IPS-NIHi11 (cell line): ENCODE measurements at regions not wholly inside any gene's neighbourhood (a gene's known extent, or its start where the extent isn't known, plus 50 kb on each side); places are given as distances from the start of the nearest gene placed in this dataset.
"Not testable (repeated sequence)": the region's sequence is repeated elsewhere in the genome, so short reads cannot be mapped to it uniquely, and the experiment has no call there.

Source experiments
- DNase-seq: peaks from one replicate; pipeline ENCODE4 v3.0.0; 2012; ENCODE audit warnings: mixed read lengths, low spot score

DNA sequence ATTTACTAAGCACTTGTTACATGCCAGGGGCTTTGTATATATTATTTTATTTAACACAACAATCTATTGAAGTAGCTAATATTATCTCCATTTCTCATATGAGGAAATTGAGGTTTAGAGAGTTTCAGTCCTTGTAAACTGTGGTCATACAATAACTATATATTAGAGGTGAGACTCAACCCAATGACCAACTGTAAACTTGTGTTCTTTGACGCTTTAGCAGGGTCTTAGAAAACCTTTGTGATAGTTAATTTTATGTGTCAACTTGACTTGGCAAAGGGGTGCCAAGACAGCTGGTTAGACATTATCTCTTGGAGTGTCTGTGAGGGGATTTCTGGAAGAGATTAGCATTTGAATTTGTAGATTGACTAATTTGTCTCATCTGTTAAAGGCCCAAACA is 252.4 kb upstream of the B3GALT2 start:
- DNase-seq = no peak

DNA sequence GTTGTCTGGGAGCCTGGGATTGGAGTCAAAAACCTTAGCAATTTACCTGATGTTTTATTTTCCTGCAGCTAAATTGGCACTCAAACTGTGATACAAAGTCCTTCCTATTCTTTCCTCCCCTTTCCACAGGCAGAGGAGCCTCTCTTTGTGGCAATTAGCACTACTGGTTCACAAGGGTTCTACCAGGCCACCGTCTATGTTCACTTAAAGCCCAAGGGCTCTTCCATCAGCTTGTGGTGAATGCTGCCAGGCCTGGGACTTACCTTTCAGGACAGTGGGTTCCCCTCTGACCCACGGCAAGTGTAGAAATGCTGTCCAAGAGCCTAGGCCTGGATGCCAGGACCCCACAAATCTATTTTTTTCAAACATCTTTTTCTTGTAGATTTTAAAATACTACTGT is 251.9 kb upstream of the B3GALT2 start:
- no peak for DNase-seq

DNA sequence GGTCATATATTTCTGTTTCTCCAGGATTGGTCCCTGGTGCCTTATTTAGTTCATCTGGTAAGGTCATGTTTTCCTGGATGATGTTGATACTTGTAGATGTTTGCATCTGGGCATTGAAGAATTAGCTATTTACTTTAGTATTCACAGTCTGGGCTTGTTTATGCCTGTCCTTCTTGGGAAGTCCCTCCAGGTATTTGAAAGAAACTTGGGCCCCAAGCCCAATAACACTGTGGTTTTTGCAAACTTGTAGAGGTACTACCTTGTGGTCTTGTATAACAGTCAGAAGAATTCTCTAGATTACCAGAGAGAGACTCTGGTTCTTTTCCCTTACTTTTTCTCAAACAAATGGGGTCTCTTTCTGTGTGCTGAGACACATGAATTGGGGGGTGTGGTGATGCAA is 251.4 kb upstream of the B3GALT2 start:
- DNase-seq = no peak

DNA sequence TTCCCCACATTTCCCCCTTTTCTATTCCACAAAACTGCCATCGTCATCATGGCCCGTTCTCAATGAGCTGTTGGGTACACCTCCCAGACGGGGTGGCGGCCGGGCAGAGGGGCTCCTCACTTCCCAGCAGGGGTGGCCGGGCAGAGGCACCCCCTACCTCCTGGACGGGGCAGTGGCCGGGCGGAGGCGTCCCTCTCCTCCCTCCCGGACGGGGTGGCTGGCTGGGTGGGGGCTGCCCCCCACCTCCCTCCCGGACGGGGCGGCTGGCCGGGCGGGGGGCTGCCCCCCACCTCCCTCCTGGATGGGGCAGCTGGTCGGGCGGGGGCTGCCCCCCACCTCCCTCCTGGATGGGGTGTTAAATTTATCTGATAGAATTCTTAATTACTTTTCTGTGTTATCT is 250.9 kb upstream of the B3GALT2 start:
- not testable (repeated sequence) for DNase-seq

DNA sequence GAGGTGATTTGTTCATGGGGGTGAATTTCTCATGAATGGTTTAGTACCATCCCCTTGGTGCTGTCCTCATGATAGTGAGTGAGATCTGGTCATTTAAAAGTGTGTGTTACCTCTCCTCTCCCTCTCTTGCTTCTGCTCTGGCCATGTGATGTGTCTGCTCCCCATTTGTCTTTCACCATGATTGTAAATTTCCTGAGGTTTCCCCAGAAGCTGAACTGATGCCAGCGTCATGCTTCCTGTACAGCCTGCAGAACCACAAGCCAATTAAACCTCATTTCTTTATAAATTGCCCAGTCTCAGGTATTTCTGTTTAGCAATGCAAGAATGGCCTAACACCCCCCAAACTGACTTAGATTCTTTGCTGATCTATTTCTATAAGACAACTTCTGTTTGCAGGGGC is 249.4 kb upstream of the B3GALT2 start:
- no peak for DNase-seq

DNA sequence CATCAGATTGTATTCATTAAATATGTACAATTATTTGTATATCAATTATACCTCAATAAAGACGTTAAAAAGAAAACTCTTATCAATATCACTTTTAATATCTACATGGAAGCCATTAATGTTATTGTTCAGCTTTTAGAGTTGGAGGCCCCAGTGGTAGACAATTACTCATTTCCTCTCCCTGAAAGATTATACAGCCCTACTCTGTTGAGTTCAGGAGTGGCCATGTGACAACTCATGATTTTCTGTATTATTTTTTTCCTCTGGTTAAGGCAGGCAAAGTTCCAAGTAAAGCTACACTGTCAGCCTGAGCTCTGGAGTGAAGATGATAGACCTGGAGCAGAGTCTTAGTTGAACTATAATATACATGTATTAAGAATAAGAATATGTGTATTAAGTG is 247.9 kb upstream of the B3GALT2 start:
- no peak for DNase-seq

DNA sequence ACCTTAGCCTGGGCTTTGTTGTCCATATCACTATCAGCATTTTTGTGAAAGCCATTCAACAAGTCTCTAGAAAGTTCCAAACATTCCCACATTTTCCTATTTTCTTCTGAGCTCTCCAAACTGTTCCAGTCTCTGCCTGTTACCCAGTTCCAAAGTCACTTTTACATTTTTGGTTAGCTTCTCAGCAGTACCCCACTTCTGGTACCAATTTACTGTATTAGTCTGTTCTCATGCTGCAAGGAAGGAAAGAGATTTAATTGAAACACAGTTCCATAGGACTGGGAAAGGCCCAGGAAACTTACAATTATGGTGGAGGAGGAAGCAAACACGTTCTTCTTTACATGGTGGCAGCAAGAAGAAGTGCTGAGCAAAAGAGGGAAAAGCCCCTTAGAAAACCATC is 247.2 kb upstream of the B3GALT2 start:
- no peak for DNase-seq

DNA sequence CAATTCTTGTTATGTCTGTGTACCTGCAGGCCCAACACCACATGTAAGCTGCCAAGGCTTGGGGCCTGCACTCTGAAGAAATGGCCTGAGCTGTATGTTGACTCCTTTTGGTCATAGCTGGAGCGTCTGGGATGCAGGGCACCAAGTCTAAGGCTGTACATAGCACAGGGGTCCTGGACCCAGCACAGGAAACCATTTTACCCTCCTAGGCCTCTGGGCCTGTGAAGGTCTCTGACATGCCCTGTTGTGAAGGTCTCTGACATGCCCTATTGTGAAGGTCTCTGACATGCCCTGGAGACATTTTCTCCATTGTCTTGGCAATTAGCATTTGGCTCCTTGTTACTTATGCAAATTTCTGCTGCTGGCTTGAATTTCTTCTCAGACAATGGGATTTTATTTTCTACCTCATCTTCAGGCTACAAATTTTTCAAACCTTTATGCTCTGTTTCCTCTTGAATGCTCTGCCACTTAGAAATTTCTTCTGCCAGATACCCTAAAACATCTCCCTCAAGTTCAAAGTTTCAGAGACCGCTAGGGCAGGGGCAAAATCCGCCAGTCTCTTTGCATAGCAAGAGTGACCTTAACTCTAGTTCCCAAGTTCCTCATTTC is 246.7 kb upstream of the B3GALT2 start:
- no peak for DNase-seq

DNA sequence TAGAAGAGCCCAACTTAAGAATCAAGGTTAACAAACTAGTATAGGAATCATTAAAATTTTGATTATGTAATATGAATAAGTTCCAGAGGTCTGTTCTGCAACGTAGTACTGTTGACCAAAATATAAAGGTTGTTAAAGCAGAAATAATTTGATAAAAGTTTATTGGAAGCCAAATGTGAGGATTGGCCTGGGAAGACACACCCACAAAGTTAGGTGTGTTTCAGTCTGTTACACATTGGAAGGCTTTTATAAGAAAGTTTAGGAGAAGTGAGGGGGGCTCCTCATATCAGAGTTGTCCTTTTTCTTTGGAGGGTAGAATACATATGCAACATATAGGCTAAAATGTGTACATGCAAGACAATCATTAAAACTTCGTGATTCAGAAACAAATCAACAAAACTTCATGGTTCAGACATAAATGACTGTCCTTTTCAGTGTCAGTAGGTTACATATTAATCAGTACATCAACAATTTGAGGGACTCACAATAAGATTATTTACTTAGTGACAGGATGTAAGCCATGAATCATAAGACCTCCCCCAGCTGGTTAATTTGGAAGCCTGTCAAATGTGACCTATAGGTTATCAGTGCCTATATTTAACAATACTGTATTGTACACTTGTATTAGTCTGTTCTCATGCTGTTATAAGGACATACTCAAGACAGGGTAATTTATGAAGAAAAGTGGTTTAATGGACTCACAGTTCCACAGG is 245.0 kb upstream of the B3GALT2 start:
- DNase-seq = no peak

DNA sequence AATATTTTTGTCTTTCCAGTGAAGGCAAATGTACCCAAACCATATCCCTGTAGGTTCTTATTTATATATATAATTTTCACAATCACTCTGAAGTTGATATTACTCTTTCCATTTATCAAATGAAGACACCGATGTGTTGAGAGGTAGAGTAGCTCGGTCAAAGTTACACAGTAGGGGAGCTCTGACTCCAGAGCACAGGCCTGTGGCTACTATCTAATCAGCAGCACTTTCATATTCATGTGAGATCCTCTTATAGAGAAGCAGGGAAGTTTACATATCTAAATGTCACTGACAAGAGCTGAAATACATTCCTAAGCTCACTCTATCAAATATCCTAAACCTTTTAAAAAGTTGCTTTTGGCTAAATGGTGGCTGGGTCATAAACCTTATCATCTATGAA is 241.1 kb upstream of the B3GALT2 start:
- no peak for DNase-seq

DNA sequence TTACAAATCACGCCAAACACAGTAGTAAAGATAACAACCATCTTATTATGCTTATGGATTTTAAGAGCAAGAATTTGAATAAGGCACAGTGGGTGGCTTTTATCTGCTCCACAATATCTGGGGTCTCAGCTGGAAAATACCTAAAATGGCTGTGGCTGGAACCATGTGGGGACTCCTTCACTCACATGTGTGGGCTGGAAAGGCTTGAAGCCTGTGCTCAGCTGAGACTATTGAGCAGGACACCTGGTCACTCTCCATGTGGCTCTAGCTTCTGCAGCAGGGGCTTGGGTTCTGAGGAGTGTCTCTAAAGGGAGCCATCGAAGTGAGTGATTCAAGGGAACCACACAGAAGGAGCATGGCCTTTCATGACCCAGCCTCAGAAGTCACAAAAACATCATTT is 239.6 kb upstream of the B3GALT2 start:
- DNase-seq = no peak

DNA sequence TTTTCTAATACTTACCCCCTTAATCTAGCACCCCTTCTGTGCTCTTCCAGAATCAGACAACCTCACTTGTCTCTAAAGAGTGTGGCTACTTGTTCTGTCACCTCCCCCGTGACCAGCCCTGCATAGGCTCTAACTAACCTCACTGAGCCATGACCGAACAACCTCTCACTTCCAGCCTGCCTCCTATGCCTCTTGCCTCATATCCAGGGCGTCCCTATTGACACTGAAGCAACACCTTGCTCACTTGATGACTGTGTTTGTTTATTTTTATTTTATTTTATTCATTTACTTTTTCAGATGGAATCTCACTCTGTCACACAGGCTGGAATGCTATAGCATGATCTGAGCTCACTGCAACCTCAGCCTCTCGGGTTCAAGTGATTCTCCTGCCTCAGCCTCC is 235.1 kb upstream of the B3GALT2 start:
- DNase-seq = no peak

DNA sequence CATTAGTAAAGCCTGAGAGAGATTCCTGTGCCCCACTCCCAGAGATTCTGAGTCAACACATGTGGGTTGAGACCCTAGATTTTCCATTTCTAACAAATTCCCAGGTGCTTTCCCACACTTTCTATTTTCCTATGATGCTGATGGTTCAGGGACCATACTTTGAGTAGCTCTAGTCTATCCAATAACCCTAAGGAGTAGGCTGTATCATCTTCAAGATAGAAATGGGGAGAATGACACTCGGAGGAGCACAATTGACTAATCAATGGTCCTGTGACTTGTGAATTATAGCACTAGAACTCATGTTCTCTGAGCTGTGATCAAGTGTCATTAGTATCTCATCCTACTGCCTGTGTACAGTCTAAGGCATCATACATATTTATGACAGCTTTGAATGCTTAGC is 232.9 kb upstream of the B3GALT2 start:
- DNase-seq = no peak

DNA sequence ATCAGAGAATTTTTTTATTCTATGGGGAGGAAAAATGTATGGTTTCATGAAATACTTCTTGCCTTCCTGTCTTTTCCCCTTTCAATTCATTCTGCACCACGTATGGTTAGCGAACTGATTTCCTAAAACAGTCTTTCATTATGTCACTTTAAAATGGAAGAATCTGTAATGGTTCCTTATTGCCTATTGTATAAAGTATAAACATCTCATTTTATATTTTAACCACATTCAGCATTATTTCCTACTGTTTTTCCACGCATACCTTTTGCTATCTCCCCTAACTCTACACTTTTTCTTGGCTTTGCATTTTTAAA is 232.3 kb upstream of the B3GALT2 start:
- DNase-seq = no peak

DNA sequence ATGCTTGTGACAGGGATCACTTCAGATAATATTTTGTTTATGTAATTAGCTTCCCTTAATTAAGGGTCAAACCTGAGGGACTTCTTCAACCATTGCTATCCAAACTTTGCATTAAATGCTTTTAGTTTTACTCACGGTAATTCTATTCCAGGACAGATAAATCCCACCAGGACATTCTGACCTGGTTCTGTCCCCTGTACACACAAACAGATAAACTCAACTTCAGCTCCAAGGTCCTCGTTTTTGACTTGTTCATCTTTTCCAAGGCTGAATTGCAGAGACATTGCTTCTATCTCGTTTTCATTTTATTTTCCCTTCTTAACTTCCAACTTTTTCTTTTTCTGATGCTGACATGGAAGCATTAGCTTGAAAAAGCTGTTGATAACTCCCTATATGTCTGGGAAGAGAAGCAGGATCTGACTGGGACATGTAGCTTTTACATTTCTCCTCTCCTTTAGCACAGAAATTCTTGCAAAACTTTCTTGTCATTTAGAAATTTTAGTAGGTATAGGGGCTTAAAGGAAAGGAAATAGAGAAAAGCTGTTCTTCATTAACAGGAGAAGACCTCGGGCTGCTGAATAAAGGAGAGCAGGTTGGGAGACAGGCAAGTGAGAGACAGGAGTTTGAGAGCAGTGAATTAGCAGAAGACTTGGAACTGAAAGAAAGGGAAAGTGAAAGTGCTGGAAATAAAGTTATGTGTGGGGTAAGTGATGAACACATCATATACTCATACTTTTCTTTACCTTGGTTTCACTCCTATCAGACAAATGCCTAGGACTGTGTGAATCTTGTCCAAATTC is 231.7 kb upstream of the B3GALT2 start:
- no peak for DNase-seq

DNA sequence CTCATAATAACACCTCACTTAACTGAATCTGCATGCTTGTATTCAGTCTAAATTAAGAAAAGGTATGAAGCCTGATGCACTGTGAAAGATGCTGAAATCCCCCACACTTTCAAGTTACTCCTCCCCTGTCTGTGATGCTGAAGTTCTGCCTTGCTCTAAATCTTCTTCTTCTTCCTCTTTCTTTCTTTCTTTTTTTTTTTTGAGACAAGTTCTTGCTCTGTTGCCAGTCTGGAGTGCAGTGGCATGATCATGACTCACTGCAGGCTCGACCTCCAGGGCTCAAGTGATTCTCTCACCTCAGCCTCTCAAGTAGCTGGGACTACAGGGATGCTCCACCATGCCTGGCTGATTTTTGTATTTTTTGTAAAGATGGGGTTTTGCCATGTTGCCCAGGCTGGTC is 231.0 kb upstream of the B3GALT2 start:
- no peak for DNase-seq

DNA sequence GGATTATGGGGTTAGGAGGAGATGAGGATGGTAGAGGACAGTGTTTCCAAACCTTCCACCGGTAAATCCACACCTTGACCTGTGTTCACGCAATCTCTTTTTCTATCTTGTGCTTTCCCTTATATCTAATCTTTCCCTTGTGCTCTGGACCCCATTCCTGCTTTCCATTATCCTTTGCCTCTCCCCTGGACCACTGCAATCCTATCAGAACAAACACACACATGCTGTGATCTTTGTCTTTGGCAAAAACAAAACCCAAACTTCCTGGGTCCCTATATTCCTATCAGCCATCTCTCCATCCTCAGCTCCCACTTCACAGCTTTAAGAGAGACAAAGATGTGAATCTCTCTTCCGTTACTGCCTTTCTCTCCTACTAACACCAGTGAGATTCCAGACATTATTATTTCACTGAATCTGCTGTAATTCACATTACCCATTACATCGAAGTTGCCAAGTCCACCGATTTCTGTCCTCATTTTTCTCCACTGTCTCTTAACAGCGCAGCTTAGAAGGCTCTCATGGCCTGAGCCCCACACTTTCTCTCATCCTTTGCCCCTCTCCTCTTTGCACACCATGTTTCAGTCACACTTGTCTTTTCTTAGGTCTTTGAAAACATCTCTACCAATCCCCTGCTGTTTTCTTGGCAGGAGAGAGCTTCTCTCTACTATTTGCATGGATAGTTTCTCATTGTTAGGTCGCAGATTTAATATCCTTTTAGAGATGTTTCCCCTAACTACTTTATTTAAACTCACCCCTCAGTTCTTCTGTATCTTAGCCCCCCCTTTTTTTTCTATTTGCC is 230.0 kb upstream of the B3GALT2 start:
- no peak for DNase-seq

DNA sequence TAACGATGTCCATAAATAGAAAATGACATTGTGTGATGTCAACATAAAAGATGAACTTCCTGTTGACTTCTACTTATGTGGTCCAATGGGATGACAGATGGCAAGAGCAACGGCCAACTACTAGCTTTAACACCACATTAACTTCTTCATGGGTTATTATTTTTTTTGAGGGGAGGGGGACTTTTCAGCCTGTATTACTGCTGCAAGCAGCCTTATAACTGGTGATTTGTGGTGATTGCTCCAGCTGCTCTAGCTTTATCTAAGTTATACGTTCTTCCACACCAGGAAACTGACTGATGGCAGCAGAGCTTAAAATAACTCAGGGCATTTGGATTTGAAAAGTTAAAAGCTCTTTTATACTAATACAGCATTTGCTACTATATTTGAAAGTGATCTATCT is 228.8 kb upstream of the B3GALT2 start:
- DNase-seq = no peak

DNA sequence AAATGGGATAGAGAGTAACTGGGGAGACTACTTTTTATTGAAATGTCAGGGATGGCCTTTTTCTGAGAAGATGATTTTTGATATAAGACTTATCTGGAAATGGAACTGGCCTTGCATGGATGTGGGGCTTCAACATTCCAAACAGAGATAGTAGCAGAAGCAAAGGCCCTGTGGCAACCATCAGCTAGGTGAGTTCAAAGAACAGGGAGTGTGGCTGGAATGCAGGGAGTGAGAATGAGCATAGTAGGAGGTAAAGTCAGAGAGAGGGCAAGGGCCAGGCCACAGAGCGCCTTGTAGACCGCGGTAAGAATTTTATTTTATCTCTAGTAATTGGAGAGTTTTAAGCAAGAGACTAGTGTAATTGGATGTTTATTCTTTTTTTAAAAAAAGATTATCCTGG is 227.0 kb upstream of the B3GALT2 start:
- DNase-seq = no peak

DNA sequence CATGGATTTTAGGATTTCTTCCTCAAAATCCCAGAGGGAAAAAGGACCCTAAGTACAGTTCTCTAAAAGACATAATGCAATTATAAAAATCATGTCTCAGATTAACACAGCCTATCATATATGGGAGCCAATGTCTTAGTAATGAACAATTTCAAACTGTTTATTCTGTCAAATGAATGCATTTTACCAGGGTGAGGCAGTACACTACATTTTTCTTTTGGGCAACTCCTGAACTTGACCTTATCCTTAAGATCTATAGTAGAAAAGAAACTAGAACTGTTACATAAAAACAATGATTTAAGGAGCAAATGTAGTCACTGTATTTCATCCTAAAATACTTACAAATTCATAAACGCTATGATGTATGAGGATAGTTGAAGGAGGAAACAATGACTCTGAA is 226.3 kb upstream of the B3GALT2 start:
- no peak for DNase-seq

DNA sequence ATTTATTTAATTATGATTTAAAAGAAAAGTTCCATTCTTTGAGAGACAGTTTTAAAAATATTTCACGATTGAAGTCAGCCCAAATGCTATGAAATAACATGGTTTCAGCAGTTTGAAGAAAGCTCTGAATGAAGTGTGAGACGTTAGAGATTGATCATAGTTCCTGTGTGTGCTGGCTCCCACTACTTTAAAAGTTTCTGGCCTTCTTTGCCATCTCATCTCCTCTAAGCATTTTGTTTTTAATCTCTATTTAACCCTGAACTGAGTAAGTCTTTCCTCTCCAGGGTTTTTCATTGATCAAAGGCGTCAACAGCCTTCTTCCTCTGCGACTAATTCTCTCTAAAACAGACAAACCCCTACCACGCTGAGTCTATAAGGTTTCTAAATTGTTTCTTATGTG is 225.3 kb upstream of the B3GALT2 start:
- DNase-seq = no peak

DNA sequence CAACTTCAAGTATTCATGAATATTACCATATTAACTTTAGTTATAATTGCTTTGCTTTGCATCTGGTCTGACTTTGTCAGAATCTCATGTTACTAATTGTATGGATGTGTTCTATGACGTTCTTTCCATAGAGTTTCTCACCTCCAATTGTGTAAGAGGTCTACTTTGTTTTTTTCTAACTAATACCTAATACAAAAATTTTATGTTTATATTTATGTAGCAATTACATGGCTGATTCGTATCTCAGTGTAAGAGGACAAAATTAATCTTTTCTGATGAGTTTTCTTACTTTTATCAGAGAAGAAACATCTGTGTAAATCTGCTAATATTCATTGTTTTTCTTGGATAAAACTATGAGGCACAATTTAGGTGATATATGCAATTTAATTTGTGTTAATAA is 224.8 kb upstream of the B3GALT2 start:
- no peak for DNase-seq

DNA sequence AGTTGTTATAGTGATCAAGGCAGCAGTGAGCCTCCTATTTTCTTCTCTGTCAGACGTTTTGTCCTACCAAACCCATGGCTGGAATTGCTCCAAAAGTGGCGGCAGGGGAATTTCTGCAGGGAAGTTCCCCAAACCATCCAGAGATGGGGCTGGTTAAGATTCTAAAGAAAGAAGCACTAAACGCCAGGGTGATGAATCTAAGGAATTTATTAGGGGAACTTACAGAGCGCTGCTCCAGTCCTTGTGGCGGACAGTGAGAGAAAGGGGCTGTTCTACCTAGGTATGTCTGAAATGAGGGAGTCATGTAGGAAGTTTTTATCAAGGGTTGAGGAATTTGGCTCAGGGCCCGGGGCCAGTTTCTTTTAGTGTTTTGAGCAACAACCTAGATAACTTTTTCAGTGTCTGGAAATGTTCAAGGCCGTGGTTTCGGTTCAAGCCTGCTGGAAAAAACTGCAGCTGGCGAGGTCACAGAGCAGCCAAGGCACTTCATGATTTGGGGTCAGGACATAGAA is 222.4 kb upstream of the B3GALT2 start:
- DNase-seq = no peak
